ENCODE measurements at regions not wholly inside any gene's neighbourhood (a gene's known extent, or its start where the extent isn't known, plus 50 kb on each side); places are given as distances from the start of the nearest gene placed in this dataset.
"Not testable (repeated sequence)": the region's sequence is repeated elsewhere in the genome, so short reads cannot be mapped to it uniquely, and the experiment has no call there.

DNA sequence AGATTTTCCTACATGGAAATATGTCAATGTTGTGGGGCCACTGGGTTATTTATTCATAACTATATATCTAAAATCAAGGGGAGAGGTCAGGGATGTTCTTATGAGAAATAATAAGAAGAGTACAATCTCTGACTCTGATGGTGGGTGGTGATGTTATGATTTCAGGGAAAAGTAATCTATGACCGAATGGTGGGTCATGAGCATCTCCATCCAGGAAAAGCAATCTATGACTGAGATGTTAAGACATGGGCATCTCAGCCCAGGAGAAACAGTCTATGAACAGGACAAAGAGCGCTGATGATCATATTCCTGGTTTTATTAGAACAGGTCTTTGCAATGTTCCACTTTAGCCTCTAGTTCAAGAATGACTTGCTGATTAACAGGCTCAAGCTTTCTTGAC is 137.1 kb downstream of the ARSF start:
- Histone ChIP-seq H3K4me3 (no peak overlapping the region), H3K36me3 (no peaks in the 10 kb centered on the region), H3K9me3 (replicated peaks) (no peaks in the 10 kb centered on the region), H3K4me1 (no peaks in the 10 kb centered on the region), H3K27ac (replicated peaks) (no peak overlapping the region), H3K27me3 (ENCODE audit: low read depth) (no peaks in the 10 kb centered on the region)
- no peak for DNase-seq
- intact Hi-C loops (cut with micrococcal nuclease): no loop called here
- TF ChIP-seq, protein P1, sequence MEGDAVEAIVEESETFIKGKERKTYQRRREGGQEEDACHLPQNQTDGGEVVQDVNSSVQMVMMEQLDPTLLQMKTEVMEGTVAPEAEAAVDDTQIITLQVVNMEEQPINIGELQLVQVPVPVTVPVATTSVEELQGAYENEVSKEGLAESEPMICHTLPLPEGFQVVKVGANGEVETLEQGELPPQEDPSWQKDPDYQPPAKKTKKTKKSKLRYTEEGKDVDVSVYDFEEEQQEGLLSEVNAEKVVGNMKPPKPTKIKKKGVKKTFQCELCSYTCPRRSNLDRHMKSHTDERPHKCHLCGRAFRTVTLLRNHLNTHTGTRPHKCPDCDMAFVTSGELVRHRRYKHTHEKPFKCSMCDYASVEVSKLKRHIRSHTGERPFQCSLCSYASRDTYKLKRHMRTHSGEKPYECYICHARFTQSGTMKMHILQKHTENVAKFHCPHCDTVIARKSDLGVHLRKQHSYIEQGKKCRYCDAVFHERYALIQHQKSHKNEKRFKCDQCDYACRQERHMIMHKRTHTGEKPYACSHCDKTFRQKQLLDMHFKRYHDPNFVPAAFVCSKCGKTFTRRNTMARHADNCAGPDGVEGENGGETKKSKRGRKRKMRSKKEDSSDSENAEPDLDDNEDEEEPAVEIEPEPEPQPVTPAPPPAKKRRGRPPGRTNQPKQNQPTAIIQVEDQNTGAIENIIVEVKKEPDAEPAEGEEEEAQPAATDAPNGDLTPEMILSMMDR (IDR thresholded peaks at IDR 0.05; ENCODE audit: borderline replicate concordance): no peak

DNA sequence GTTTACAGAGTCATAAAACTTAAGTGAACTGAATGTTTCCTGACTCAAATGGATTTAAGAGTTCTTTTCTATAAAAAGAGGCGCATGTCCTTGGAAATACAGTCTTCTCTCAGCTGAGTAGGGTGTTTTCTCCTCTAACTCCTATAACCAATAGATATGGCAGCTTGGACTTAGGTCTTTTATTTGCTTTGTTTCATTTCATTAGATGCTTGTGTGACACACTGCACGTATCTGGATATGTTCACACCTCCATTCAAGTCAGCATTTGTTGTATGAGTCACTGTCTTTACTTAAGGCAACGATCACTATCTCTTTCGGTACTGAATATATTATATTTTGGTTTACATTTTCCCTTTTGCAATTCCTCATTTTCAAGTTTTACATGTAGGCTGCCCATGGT is 136.6 kb downstream of the ARSF start:
- Histone ChIP-seq H3K36me3 (no peaks in the 10 kb centered on the region), H3K9me3 (replicated peaks) (no peaks in the 10 kb centered on the region), H3K4me1 (no peaks in the 10 kb centered on the region), H3K27ac (replicated peaks) (no peak overlapping the region), H3K27me3 (ENCODE audit: low read depth) (no peaks in the 10 kb centered on the region), H3K4me3 (no peak overlapping the region)
- intact Hi-C loops (cut with micrococcal nuclease): no loop called here
- TF ChIP-seq, protein P1 (IDR thresholded peaks at IDR 0.05; ENCODE audit: borderline replicate concordance): no peak
- no peak for DNase-seq

- H3K27me3 ChIP-seq (ENCODE audit: low read depth): no peaks in the 10 kb centered on the region
- TF ChIP-seq, protein P1 (IDR thresholded peaks at IDR 0.05; ENCODE audit: borderline replicate concordance): no peak
- H3K27ac ChIP-seq (replicated peaks): peak overlapping the region; percentile 38
- no peaks in the 10 kb centered on the region for H3K36me3 ChIP-seq
- no peaks in the 10 kb centered on the region for H3K9me3 ChIP-seq (replicated peaks)
- intact Hi-C loops (cut with micrococcal nuclease): no loop called here
- H3K4me1 ChIP-seq: no peaks in the 10 kb centered on the region
- no peak overlapping the region for H3K4me3 ChIP-seq
- DNase-seq: no peak
These were observed 135.2 kb downstream of the ARSF start for GRCh38 chrX:3176439-3176820.

GRCh38 chrX:3175659-3176438 is 134.6 kb downstream of the ARSF start:
- no peaks in the 10 kb centered on the region for H3K36me3 ChIP-seq
- no peaks in the 10 kb centered on the region for H3K9me3 ChIP-seq (replicated peaks)
- H3K4me3 ChIP-seq: no peak overlapping the region
- no peak for DNase-seq
- H3K27me3 ChIP-seq (ENCODE audit: low read depth): no peaks in the 10 kb centered on the region
- H3K4me1 ChIP-seq: no peaks in the 10 kb centered on the region
- no peak overlapping the region for H3K27ac ChIP-seq (replicated peaks)
- TF ChIP-seq, protein P1 (IDR thresholded peaks at IDR 0.05; ENCODE audit: borderline replicate concordance): no peak
- intact Hi-C loops (cut with micrococcal nuclease): no loop called here

GRCh38 chrX:3172156-3172555 is 130.9 kb downstream of the ARSF start:
- H3K9me3 ChIP-seq (replicated peaks); H3K36me3 ChIP-seq; H3K4me1 ChIP-seq; intact Hi-C loops (cut with micrococcal nuclease); H3K27me3 ChIP-seq (ENCODE audit: low read depth); H3K4me3 ChIP-seq; DNase-seq; H3K27ac ChIP-seq (replicated peaks): not testable (repeated sequence)

GRCh38 chrX:3169421-3169820 is 128.2 kb downstream of the ARSF start:
- no peak overlapping the region for H3K4me3 ChIP-seq
- TF ChIP-seq, protein P1 (IDR thresholded peaks at IDR 0.05; ENCODE audit: borderline replicate concordance): no peak
- no peaks in the 10 kb centered on the region for H3K27me3 ChIP-seq (ENCODE audit: low read depth)
- H3K36me3 ChIP-seq: no peaks in the 10 kb centered on the region
- no peaks in the 10 kb centered on the region for H3K4me1 ChIP-seq
- intact Hi-C loops (cut with micrococcal nuclease): no loop called here
- no peaks in the 10 kb centered on the region for H3K9me3 ChIP-seq (replicated peaks)
- no peak for DNase-seq
- H3K27ac ChIP-seq (replicated peaks): no peak overlapping the region

Data from left ventricle myocardium inferior (tissue), 1 donor.